ENCODE measurements at regions not wholly inside any gene's neighbourhood (a gene's known extent, or its start where the extent isn't known, plus 50 kb on each side); places are given as distances from the start of the nearest gene placed in this dataset.

DNA sequence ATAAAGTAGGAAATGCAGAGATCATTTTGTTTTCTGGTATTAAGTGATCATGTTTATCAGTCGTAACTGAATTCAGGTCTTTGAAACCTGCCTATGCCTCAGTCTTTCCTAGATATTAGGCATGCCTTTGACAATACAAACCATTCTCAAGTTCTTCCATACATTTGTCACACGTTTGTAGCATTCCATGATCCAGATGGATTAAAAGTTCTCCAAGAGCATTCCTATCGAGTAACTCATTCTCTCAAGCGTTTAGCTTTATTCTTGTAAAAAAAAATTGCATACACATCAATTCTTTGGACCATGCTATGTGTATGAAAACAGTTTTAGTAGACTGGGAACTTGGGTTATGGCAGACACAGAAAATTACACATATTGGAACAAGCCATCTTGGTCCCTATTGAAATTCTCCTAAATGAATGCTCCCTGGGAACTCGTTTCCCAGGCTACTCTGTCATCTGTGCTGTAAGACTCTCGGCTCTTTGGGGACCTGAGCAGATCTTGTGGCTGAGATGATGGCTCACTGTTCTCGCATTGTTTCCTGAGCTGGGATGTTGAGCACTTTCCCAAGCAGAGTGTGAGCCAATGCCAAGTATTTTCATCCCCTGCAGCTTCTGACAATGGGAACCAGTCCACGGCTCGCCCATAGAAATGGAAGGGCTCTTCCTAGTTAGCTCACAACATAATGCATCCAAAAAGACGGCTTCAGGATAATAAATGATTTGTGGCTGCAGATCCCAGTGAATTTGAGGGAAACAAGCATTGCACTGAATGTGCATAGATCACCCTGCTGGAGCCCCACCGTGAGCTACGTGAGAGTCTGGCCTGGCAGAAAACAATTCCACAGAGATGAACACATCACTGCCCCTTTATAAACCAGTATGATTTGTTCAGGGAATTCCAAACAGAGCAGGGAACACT lies 230.2 kb downstream of the IRX1 start:
- DNase-seq (ENCODE audit: low spot score): no peak

DNA sequence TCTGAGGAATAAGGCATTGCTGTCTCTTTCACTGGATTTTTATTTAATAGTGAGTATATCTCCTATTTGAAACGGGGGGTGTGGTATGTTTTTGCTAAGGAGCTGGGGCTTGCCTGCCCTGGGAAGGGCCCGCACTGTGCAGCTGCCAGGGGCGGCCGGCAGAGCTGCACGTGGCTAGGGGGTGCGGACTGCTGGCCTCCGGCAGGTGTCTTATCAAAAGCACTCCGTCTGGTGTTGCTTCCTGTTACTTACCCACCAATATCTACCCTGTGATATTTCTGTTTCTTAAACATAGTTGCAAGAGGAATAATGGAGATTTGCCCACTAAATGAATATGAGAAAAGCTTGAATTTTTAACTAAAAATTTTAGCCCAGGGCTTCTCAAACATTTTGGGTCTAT lies 232.0 kb downstream of the IRX1 start:
- DNase-seq (ENCODE audit: low spot score): peak; percentile 85

DNA sequence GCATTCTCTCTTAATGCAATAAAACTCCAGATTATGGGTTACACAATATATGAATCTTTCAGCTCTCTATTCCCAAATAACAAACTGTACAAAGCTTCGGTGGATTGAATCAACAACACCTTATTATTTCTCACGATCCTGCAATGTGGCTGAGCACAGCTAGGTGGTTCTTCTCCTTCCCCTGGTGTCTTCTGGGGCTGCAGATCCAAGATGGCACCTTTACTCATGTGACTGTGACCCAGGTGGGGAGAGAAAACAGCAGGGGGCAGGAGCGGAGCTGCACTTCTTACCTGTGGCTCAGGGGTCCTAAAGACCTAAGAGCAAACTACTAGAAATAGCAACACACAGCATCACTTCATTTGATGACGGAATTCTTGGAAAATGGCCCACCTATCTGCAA lies 233.1 kb downstream of the IRX1 start:
- DNase-seq (ENCODE audit: low spot score): peak; percentile 63

DNA sequence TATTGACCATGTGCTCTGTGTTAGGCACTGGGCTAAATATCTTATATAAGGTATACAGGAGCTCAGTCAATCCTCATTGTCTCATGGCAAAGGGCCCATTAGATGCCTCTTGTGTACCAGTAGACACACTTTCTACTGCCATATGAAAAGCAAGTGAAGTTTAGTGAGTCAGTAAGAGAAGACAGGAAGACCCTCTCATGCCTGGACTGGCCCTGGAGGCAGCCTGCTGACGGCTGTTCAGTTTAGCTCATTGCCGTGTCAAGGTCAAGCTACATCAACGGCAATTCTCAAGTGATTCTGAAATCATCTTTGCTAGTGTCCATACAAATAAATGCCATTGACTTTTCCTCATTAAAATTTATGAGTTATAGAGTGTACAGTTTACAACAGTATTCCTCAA lies 237.9 kb downstream of the IRX1 start:
- no peak for DNase-seq (ENCODE audit: low spot score)

DNA sequence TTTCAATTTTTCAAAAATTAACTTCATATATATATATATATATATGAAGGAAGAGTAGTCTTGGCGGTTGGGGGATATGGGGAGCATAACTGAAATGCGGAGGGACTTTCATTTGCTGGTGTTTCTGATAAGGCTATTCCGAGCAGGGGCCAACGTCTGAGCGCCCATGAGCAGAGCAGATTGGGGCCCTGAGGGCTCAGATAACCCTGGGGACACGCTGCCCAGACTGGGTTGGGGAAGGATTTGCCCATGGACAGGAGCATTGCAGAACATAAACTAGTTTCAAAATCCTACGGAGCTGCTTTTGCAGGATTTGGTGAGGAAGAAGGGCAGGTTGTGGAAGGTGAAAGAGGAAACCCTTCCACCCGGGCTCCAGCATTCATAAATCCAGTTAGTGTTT lies 240.2 kb downstream of the IRX1 start:
- DNase-seq (ENCODE audit: low spot score): no peak

DNA sequence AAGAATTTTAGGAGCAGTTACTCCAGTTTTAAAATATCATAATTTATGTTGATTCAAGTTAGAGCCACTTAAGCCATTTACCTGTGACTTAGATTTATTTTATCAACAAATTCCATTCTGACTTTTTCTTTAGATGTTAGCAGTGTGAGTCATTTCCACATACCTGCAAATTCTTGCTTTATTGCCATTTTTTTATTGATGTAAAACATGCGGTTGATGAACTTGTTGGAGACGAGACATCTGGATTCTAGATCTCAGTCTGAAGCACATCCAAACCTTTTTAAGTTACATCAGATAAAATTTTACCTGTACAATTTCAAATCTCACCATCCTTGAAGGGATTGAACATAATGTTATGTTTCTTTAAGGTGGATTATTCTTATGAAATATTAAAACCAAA lies 240.9 kb downstream of the IRX1 start:
- no peak for DNase-seq (ENCODE audit: low spot score)

DNA sequence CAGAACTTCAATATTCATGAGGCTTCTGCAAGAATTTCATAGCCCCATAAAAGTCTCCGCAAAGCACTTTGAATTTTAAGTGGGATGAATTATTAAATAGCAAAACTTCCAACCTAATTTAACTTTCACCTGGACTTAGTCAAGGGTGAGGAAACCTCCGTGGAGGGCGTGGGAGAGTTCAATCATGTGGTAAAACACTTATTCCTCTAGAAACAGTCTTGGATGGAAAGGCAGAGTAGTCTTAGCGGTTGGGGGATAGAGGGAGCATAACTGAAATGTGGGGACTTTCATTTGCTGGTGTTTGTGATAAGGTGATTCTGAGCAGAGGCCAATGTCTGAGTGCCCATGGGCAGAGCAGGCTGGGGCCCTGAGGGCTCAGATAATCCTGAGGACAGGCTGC lies 241.9 kb downstream of the IRX1 start:
- no peak for DNase-seq (ENCODE audit: low spot score)

DNA sequence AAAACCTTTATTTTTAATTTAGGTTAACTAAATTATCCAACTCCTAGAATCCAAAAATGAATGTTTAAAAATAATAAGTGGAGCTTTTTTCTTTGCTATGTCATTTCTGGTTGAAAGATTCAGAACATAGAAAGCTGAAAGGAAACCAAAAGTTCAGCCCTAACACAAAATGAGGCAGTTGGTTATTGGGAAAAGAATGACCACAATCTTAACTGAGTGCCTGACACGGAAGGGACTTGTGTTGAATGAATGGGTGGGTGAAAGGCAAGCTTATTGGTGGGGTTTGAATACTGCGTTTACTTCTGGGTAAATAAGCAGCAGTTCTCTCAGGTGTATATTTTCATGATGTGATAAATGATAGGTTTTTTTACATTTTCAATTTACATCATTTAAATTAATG lies 243.5 kb downstream of the IRX1 start:
- DNase-seq (ENCODE audit: low spot score): no peak

DNA sequence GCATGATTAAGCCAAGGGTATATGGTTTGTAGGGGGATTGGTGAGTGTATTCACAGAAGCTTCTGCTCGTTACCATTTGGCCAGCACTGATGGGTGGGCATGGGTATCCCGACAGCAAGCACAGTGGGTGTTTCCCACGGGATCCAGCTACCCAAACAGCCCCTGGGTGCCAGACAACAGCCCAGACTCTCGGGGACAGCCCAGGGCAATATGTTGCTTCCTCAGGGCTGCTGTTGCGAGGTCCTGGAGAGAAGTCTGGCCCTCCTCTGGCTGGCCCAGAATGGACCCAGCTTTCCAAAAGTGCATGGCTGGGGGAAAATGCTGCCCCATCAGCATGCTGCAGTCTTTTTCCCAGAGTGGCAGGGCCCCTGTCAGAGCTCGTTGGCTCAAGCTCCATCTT lies 247.0 kb downstream of the IRX1 start:
- no peak for DNase-seq (ENCODE audit: low spot score)

DNA sequence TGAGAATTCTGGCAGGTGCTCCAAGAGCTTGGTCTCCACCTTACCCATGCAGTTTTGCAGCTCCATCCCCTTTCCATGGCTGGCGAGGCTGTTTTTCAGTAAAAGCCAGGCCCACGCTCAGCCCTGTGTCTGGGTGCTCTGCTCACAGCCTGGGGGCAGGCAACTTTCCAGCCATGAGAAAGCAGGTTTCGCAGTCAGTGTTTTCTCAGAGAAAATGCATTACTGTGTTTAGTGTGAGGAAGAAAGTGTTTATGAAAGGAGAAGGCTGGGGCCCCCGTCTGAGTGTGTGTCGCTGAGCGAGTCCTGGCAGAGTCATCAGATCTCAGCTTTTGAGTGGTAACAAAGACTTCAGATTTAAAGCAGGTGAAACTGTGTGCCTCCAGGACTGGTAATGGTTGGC lies 248.1 kb downstream of the IRX1 start:
- DNase-seq (ENCODE audit: low spot score): no peak

DNA sequence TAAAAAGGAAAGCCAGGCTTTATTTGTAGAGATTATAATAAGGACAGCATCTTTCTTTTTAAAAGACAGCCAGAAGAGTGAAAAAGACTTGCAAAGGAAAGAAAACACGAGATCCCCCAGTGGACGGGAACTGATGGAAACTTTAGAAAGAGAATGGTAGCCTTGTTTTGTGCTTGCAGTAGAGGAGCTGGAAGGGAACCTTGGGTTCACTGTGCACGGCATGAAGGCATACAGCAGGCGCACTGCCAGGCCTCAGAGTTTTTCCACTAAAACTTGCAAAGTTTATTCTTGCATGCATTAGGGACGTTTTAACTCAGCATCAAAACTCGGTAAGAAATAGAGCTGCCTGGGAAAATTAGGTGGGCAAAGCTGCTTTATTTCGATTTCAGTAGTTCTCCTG lies 248.6 kb downstream of the IRX1 start:
- DNase-seq (ENCODE audit: low spot score): no peak

DNA sequence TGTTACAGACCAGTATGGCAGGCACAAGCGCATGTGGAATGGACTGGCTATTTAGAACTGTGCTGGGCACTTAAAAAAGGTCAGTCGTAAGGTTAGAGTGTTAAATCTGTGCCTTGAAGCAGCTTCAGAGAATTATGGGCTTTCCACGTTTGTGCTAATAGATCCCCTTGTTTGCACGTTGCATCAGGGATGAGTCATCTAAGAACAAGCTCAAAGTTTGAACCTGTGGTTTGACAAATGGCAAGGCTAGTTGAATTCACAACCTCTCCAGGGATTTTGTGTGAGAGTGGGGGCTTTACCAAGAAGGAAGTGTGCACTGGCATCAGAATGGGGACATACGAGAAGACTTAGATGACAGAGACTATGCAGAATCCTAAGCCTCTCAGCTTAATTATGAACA lies 249.6 kb downstream of the IRX1 start:
- no peak for DNase-seq (ENCODE audit: low spot score)

DNA sequence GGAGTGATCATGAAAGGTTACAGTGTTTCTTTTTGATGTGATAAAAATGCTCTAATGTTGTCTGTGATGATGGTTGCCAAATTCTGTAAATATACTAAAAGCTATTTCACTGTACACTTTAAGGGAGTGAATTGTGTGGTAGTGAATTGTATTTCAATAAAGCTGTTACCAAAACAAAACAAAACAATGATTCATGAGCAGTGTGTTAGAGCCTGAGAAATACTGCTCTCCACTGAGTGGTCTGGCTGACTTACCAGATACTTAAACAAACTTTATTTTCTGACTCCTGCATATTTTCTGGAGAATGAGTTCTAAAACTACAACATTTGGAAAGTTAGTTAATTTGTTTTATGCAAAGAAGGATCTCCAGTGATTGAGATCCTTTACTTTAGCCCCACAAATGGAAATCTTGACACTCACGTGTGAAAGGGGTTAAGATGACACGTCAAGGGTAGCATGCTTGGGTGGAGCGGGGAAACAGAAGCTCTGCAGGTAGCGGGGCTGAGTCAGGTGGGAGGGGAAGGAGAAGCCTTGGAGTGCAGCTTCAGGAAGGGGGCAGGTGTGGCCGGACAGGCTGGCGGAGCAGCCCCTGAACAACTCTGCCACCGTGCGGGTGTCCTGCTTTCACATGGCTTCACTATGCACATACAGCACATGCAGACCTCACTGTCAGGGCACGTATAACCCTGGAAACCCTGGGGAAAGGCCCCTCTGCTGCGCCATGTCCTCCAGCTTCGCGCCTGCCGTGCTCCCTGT lies 256.7 kb downstream of the IRX1 start:
- DNase-seq (ENCODE audit: low spot score): no peak

DNA sequence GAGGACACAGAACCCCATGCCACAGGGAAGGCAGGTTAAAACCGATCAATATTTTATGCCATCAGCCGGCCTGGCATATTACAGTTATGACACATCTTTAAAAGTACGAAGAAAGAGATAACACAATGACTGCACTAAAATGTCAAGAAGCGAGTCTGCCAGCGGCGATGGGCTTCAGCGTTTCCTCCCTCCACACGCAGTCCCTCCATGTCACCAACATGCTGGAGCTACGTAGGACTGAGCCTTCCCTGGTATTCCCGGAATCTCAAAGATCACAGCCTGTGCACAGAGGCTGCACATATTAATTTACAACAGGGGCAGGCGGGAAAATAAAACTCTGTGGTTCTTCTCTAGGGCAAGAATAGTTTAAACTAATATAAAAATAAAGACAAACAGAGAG lies 257.7 kb downstream of the IRX1 start:
- no peak for DNase-seq (ENCODE audit: low spot score)

DNA sequence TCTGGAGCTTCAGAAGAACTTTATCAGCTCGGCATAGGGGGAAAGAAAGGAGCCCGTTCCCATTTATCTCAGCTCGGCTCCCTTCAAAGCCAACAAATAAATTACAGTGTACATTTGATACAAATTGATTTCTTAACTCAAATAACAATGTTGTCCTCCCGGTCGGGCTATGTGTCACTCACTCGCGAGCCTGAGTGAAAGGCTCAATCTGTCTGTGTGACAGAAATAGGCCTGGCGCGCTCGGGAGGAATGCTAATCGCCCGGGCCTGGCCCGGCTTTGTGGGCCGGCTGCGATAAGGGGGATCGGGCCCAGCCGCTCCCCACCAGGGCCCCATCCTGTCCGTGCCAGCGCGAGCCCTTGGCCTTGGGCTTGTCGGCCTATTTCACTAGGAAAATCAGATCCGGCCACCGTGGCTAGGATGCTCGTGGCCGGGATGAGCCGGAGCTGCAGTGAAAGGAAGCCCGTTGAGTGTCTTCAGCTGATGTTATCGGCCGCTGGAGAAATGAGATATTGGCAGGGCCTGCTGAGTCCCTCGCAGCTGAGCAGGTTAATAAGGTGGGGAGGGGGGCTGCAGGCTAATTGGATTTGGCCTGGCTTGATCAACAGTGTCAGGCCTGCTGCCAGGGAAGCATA lies 258.7 kb downstream of the IRX1 start:
- DNase-seq (ENCODE audit: low spot score): no peak

DNA sequence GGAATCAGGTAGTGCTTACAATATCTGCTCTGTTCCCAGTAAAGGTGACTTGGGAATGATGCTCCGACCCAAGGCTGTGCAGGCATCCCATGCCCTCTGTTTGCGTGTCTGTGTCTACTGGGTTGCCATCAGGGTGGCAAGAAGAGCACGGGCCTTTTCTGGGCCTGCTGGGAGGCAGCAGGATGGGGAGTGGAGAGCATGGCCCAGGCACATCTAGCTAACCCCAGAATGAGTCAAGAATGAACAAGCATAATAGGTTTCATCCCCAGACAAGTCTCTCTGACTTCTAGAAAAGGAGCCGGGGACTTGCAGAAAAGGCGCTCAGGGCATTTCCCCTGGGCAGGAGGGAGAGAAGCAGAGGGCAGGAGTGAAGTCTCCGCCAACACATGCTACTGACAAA lies 260.4 kb downstream of the IRX1 start:
- no peak for DNase-seq (ENCODE audit: low spot score)

DNA sequence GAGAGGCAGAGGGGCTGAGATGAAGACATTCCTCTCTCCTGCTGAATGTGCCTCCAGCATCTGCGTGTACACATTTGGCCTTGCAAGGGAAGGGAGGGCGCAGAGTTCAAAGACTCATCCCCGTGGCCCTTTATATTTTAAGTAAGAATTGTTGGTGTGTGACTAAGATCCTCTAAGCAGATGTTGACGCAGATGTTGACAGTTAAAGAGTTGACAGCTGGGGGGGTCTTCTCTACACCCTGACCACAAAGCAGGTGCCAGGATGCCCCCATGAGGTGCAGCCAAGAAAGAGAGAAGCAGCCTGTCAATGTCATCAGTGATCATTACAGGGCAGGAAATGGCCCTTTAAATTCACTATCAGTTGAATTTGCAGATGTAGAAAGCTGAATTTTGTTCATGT lies 262.9 kb downstream of the IRX1 start:
- peak; percentile 96 for DNase-seq (ENCODE audit: low spot score)

DNA sequence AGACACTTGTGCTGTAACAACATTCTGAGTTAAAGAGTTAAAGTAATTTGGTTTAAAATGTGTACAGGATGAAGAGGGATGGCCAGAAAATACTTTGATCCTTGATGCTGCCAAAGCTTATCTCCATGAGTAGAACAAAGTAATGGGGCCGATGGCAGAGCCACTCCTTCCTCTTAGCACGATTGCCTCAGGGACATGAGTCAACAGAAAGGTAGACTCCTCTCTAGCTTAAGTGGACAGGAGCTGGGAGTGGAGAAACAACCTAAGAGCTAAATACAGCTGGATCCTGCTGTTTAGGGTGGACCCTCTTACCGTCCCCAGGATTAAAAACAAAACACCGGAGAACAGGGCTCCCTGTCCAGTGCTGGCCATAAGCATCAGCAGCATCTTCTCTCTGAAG lies 267.3 kb downstream of the IRX1 start:
- no peak for DNase-seq (ENCODE audit: low spot score)

DNA sequence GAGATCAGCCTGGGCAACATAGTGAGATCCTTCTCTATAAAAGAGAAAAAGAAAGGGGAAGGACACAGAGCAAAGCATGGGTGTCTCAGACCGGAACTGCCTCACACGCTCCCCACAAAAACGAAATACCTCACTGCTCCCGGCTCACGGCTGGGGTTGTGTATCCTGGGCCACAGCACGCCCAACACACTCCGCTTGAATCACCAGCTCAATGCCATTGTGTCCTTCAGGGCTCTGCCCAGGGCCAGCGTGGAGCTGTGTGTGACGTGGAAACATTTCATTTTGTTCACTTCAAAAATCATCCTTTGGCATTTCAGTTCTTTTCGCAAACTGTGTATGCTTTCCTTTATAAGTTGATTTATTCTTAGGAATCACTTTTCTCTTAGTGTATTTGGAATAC lies 279.5 kb downstream of the IRX1 start:
- DNase-seq (ENCODE audit: low spot score): no peak

DNA sequence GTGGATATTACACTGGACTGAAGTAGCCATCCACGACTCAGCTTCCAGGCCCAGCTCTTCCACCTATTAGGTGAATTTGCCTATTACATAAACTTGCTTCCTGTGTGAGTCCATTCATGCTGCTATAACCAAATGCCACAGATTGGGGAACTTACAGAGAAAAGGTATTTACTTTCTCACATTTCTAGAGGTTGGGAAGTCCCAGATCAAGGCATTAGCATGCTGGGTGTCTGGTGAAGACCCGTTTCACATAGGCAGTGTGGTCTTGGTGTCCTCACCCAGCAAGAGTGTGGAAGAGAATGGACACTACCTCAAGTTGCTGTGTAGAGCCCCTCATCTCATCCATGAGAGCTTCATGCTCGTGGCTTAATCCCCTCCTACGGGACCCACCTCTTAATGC lies 282.6 kb downstream of the IRX1 start:
- DNase-seq (ENCODE audit: low spot score): peak; percentile 33

DNA sequence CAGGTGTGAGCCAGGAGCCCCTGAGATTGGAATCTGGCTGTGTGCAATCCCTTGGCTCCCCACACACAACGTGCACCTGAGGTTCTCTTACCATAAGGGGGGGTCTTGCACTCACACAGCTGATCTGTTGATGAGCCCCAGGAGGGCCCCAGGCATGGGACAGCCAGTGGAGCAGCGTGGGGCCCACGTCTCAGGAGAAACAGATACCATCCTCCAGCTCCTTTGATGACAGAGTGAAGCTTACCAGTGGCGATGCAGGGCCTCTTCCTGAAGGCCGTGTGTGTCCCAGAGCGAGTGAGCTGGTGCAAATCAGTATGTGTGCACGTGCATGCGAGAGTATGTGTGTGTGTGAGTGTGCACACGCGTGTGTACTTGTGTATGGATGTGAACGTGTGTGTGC lies 287.4 kb downstream of the IRX1 start:
- no peak for DNase-seq (ENCODE audit: low spot score)

DNA sequence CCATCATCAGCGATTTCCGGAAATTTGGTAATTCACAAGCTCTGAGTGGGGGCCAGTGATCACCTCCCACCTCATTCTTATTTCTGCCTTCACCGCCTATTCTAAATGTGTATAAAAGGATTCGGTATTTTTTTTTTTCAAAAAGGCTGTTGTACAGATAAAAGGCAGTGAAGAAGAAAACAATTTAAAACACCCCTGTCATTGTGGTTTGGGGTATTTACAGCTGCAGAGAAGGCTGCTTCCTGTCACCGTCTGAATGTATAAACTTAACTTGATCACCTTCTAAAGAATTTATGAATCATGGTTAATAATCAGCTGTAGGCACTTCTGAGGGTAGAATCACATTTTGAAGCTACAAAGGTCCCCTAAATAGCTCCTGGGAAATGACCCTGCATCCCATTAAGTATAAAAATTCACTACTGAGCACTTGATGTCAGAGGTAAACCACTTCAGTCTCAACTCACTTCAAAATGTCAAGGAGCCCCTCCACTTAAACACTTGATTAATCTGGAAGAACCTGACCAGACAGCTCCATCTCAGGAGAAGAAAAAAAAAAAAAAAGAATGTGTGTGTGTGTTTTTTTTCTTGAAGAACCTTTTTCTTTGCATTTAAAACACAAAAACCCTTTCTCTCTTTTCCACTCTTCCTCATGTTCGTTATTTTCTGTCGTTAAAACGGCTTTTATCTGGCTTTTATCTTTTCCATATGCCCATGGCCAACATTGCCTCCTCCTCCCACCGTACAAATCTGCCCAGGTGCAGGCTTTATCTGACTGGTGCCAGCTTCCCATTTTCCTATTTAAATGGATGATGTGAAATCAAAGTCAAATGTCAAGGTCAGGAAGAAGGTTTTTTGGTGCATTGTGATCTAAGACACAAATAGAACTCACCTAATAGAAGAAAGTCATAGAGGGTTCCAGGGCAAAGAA lies 291.2 kb downstream of the IRX1 start:
- peak; percentile 73 for DNase-seq (ENCODE audit: low spot score)
